Right lobe of liver (tissue), 4 donors: ENCODE measurements at regions not wholly inside any gene's neighbourhood (a gene's known extent, or its start where the extent isn't known, plus 50 kb on each side); places are given as distances from the start of the nearest gene placed in this dataset.

Source experiments
- POLR2A ChIP-seq: fragments of 450-650 bp; IDR thresholded peaks from one replicate; pipeline ENCODE4 v1.6.1; 2017; ENCODE audit warnings: antibody characterized with exemption, mild to moderate bottlenecking
- TF ChIP-seq, protein P1 (sequence below), 4 donors: fragments of 200-600 bp in 3 of 4; fragments of 450-650 bp in 1 of 4; IDR thresholded peaks; one replicate each; pipeline versions ENCODE4 v1.5.1 to v1.8.0; 2016 to 2022; ENCODE audit warnings: antibody characterized with exemption in 4 of 4, mild to moderate bottlenecking in 2 of 4
- donor health status: DM: no; HTN: no; CAD: no.
- donor health status: DM: no; HTN: no; CAD: no.
- donor health status: DM: no; HTN: yes; CAD: no.

DNA sequence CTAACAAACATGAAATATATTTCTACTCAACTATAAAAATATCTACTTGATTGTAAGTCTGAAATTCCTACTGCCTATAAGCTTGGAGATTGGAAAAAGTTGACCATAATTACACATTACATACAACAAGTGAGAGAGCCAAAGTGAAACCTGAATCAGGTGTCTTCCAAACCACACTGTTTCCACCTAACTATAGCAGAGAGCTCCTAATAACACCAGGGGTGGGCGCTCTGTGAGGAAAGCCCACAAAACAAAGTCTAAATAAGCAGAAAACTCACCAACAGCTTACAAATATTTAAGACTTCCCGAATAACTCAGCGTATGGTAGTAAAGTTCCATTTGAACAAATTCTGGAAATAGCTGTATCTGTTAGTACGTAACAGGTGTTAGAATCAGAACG lies 119.9 kb downstream of the GPR37 start:
- TF ChIP-seq, protein P1, sequence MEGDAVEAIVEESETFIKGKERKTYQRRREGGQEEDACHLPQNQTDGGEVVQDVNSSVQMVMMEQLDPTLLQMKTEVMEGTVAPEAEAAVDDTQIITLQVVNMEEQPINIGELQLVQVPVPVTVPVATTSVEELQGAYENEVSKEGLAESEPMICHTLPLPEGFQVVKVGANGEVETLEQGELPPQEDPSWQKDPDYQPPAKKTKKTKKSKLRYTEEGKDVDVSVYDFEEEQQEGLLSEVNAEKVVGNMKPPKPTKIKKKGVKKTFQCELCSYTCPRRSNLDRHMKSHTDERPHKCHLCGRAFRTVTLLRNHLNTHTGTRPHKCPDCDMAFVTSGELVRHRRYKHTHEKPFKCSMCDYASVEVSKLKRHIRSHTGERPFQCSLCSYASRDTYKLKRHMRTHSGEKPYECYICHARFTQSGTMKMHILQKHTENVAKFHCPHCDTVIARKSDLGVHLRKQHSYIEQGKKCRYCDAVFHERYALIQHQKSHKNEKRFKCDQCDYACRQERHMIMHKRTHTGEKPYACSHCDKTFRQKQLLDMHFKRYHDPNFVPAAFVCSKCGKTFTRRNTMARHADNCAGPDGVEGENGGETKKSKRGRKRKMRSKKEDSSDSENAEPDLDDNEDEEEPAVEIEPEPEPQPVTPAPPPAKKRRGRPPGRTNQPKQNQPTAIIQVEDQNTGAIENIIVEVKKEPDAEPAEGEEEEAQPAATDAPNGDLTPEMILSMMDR (IDR thresholded peaks at IDR 0.05), result no peak
- no peak for TF ChIP-seq POLR2A
